WTC11 (cell line): ENCODE measurements at regions not wholly inside any gene's neighbourhood (a gene's known extent, or its start where the extent isn't known, plus 50 kb on each side); places are given as distances from the start of the nearest gene placed in this dataset.

Experiments
- ATAC-seq: fragments of 200-7000 bp; cut with Tn5 transposase; 2 replicates; pipeline ENCODE4 v1.10.0; 2021; ENCODE audit warnings: mild to moderate bottlenecking, moderate library complexity
- CTCF ChIA-PET: fragments of 300-600 bp; sonication (Branson Sonifier 250); formaldehyde crosslinking; loops from one replicate; lab custom pipeline; 2021; ENCODE audit warnings: antibody characterized with exemption; lab: Charles Lee
- POLR2A ChIA-PET: fragments of 350-600 bp; sonication (Branson Sonifier 250); formaldehyde crosslinking; loops from one replicate; lab custom pipeline; 2021; ENCODE audit warnings: antibody characterized with exemption; lab: Charles Lee
- DNase-seq: peaks from one replicate; pipeline ENCODE4 v3.0.0; 2021; ENCODE audit warnings: low spot score
- H3K27ac Mint-ChIP-seq: 2 replicates; pipeline ENCODE4 v1.8.0; 2021; ENCODE audit warnings: mixed read lengths
- H3K27me3 Mint-ChIP-seq: 2 replicates; pipeline ENCODE4 v1.8.0; 2021; ENCODE audit warnings: low read depth, mild to moderate bottlenecking, moderate library complexity, mixed read lengths
- H3K36me3 Mint-ChIP-seq: 2 replicates; pipeline ENCODE4 v1.8.0; 2021; ENCODE audit warnings: mixed read lengths
- H3K4me1 Mint-ChIP-seq: 2 replicates; pipeline ENCODE4 v1.8.0; 2022; ENCODE audit warnings: mixed read lengths
- H3K4me3 Mint-ChIP-seq: 2 replicates; pipeline ENCODE4 v1.8.0; 2021; ENCODE audit warnings: mild to moderate bottlenecking, moderate library complexity, mixed read lengths
- H3K9me3 Mint-ChIP-seq: 2 replicates; pipeline ENCODE4 v1.8.0; 2021; ENCODE audit warnings: mixed read lengths
- CREB1 ChIP-seq: sonication (generic); formaldehyde crosslinking; IDR thresholded peaks from 2 replicates; pipeline ENCODE4 v1.8.0; 2023; ENCODE audit warnings: mild to moderate bottlenecking, missing genetic modification reagents
- CTCF ChIP-seq: fragments of 200-600 bp; IDR thresholded peaks from 2 replicates; pipeline ENCODE4 v1.8.0; 2022; ENCODE audit warnings: antibody characterized with exemption
- E2F1 ChIP-seq: sonication (generic); formaldehyde crosslinking; IDR thresholded peaks from 2 replicates; pipeline ENCODE4 v1.8.0; 2022; ENCODE audit warnings: mild to moderate bottlenecking, missing genetic modification reagents
- ELF4 ChIP-seq: sonication (generic); formaldehyde crosslinking; IDR thresholded peaks from 2 replicates; pipeline ENCODE4 v1.8.1; 2022; ENCODE audit warnings: low read depth, mild to moderate bottlenecking, moderate library complexity, missing genetic modification reagents
- GRHL2 ChIP-seq: fragments of 250-450 bp; sonication (Bioruptor Pico); IDR thresholded peaks from 2 replicates; pipeline ENCODE4 v1.8.0; 2022; ENCODE audit warnings: mild to moderate bottlenecking, moderate library complexity; ENCODE audit not compliant: insufficient replicate concordance, severe bottlenecking
- IRF2 ChIP-seq: sonication (generic); formaldehyde crosslinking; IDR thresholded peaks from 2 replicates; pipeline ENCODE4 v1.8.0; 2022; ENCODE audit warnings: low read depth, missing genetic modification reagents, borderline replicate concordance
- MXD4 ChIP-seq: fragments of 250-450 bp; sonication (Bioruptor Pico); IDR thresholded peaks from 2 replicates; pipeline ENCODE4 v1.8.0; 2021; ENCODE audit warnings: mild to moderate bottlenecking, moderate library complexity, borderline replicate concordance
- OVOL2 ChIP-seq: fragments of 250-450 bp; sonication (Bioruptor Pico); IDR thresholded peaks from 2 replicates; pipeline ENCODE4 v1.9.0; 2021; ENCODE audit warnings: mild to moderate bottlenecking, borderline replicate concordance
- SMAD4 ChIP-seq: sonication (generic); formaldehyde crosslinking; IDR thresholded peaks from 2 replicates; pipeline ENCODE4 v1.8.0; 2022; ENCODE audit warnings: mild to moderate bottlenecking, missing genetic modification reagents
- ZNF416 ChIP-seq: fragments of 250-450 bp; sonication (Bioruptor Pico); IDR thresholded peaks from 2 replicates; pipeline ENCODE4 v1.9.0; 2021; ENCODE audit warnings: mild to moderate bottlenecking, inconsistent platforms
- ZNF425 ChIP-seq: fragments of 250-450 bp; sonication (Bioruptor Pico); conservative IDR thresholded peaks from 2 replicates; pipeline ENCODE4 v1.9.0; 2021; ENCODE audit warnings: mild to moderate bottlenecking
- ZNF671 ChIP-seq: fragments of 250-450 bp; sonication (Bioruptor Pico); IDR thresholded peaks from 2 replicates; pipeline ENCODE4 v1.8.0; 2021; ENCODE audit warnings: mild to moderate bottlenecking
- TF ChIP-seq, protein P1 (sequence below): sonication (generic); formaldehyde crosslinking; IDR thresholded peaks from 2 replicates; pipeline ENCODE4 v1.8.0; 2022; ENCODE audit warnings: missing genetic modification reagents
- TF ChIP-seq, protein P2 (sequence below): sonication (generic); formaldehyde crosslinking; IDR thresholded peaks from 2 replicates; pipeline ENCODE4 v1.8.0; 2023; ENCODE audit warnings: missing genetic modification reagents, mild to moderate bottlenecking, borderline replicate concordance
- TF ChIP-seq, protein P3 (sequence below): fragments of 250-450 bp; sonication (Bioruptor Pico); IDR thresholded peaks from 2 replicates; pipeline ENCODE4 v1.8.0; 2021; ENCODE audit warnings: mild to moderate bottlenecking
- TF ChIP-seq, protein P4 (sequence below): fragments of 250-450 bp; sonication (Bioruptor Pico); IDR thresholded peaks from 2 replicates; pipeline ENCODE4 v1.9.0; 2021; ENCODE audit warnings: moderate library complexity, mild to moderate bottlenecking, inconsistent platforms, borderline replicate concordance
- TF ChIP-seq, protein P5 (sequence below): sonication (generic); formaldehyde crosslinking; IDR thresholded peaks from 2 replicates; pipeline ENCODE4 v1.8.1; 2022; ENCODE audit warnings: low read depth, mild to moderate bottlenecking, moderate library complexity, missing genetic modification reagents, borderline replicate concordance

DNA sequence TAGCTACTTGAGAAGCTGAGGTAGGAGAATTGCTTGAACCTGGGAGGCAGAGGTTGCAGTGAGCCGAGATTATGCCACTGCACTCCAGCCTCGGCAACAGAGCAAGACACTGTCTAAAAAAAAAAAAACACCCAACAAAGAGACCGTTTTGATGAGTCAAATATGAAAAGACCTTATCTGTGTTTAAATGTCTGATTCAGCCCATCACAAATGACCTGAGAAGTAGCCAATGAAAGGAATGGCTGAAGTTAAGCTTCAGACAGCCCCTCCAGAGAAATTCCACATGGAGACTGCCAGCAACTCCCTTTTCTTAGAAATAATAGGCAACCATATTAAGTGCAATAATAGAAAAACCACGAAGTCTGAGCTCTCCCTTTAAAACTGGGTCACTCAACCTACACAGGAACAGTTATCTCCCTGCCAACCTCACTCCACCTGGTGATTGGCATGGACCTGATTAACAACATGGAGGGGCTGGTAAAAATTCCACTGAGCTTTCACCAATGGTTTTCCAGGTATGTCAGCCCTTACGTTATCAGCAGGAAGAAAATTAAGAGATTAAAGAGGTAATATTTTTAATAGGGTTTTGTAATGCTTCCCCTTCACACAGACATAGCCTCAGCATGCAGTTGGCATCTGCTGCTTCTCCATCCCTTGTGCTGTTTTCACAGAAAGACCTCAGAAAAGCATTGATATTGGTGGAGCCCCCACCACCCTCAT is 238.1 kb upstream of the STT3B start (continued):
- TF ChIP-seq, protein P1, sequence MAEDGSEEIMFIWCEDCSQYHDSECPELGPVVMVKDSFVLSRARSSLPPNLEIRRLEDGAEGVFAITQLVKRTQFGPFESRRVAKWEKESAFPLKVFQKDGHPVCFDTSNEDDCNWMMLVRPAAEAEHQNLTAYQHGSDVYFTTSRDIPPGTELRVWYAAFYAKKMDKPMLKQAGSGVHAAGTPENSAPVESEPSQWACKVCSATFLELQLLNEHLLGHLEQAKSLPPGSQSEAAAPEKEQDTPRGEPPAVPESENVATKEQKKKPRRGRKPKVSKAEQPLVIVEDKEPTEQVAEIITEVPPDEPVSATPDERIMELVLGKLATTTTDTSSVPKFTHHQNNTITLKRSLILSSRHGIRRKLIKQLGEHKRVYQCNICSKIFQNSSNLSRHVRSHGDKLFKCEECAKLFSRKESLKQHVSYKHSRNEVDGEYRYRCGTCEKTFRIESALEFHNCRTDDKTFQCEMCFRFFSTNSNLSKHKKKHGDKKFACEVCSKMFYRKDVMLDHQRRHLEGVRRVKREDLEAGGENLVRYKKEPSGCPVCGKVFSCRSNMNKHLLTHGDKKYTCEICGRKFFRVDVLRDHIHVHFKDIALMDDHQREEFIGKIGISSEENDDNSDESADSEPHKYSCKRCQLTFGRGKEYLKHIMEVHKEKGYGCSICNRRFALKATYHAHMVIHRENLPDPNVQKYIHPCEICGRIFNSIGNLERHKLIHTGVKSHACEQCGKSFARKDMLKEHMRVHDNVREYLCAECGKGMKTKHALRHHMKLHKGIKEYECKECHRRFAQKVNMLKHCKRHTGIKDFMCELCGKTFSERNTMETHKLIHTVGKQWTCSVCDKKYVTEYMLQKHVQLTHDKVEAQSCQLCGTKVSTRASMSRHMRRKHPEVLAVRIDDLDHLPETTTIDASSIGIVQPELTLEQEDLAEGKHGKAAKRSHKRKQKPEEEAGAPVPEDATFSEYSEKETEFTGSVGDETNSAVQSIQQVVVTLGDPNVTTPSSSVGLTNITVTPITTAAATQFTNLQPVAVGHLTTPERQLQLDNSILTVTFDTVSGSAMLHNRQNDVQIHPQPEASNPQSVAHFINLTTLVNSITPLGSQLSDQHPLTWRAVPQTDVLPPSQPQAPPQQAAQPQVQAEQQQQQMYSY (CRISPR knock-in tag), result no peak
- TF ChIP-seq GRHL2 (CRISPR knock-in tag), result no peak
- TF ChIP-seq CREB1 (CRISPR knock-in tag), result no peak
- TF ChIP-seq, protein P2, sequence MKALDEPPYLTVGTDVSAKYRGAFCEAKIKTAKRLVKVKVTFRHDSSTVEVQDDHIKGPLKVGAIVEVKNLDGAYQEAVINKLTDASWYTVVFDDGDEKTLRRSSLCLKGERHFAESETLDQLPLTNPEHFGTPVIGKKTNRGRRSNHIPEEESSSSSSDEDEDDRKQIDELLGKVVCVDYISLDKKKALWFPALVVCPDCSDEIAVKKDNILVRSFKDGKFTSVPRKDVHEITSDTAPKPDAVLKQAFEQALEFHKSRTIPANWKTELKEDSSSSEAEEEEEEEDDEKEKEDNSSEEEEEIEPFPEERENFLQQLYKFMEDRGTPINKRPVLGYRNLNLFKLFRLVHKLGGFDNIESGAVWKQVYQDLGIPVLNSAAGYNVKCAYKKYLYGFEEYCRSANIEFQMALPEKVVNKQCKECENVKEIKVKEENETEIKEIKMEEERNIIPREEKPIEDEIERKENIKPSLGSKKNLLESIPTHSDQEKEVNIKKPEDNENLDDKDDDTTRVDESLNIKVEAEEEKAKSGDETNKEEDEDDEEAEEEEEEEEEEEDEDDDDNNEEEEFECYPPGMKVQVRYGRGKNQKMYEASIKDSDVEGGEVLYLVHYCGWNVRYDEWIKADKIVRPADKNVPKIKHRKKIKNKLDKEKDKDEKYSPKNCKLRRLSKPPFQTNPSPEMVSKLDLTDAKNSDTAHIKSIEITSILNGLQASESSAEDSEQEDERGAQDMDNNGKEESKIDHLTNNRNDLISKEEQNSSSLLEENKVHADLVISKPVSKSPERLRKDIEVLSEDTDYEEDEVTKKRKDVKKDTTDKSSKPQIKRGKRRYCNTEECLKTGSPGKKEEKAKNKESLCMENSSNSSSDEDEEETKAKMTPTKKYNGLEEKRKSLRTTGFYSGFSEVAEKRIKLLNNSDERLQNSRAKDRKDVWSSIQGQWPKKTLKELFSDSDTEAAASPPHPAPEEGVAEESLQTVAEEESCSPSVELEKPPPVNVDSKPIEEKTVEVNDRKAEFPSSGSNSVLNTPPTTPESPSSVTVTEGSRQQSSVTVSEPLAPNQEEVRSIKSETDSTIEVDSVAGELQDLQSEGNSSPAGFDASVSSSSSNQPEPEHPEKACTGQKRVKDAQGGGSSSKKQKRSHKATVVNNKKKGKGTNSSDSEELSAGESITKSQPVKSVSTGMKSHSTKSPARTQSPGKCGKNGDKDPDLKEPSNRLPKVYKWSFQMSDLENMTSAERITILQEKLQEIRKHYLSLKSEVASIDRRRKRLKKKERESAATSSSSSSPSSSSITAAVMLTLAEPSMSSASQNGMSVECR (CRISPR knock-in tag), result no peak
- TF ChIP-seq ELF4 (CRISPR knock-in tag), result no peak
- TF ChIP-seq OVOL2 (CRISPR knock-in tag), result no peak

GRCh38 chr3:31295150-31295765 is 237.5 kb upstream of the STT3B start:
- H3K9me3 Mint-ChIP-seq, result peaks cover 20% of the 10 kb centered on the region
- POLR2A ChIA-PET, result no interaction called here
- no peak overlapping the region for H3K4me3 Mint-ChIP-seq
- peaks cover 12% of the 10 kb centered on the region for H3K4me1 Mint-ChIP-seq
- DNase-seq (no peak), ATAC-seq (peak; percentile 74)
- H3K36me3 Mint-ChIP-seq, result peaks cover 3% of the 10 kb centered on the region
- no peak overlapping the region for H3K27ac Mint-ChIP-seq
- CTCF ChIA-PET, result interaction anchor here (1.0 kb wide), 1 partner anchor 53 kb away, joined by 3 read pairs; no protein-coding TSS in a partner anchor
- H3K27me3 Mint-ChIP-seq, result no peaks in the 10 kb centered on the region
- TF ChIP-seq ZNF425 (CRISPR knock-in tag) (no peak), MXD4 (CRISPR knock-in tag) (no peak), ELF4 (CRISPR knock-in tag) (no peak), ZNF671 (CRISPR knock-in tag) (no peak), IRF2 (no peak), CTCF (no peak), E2F1 (CRISPR knock-in tag) (no peak), ZNF416 (no peak), SMAD4 (CRISPR knock-in tag) (no peak)
- TF ChIP-seq, protein P3, sequence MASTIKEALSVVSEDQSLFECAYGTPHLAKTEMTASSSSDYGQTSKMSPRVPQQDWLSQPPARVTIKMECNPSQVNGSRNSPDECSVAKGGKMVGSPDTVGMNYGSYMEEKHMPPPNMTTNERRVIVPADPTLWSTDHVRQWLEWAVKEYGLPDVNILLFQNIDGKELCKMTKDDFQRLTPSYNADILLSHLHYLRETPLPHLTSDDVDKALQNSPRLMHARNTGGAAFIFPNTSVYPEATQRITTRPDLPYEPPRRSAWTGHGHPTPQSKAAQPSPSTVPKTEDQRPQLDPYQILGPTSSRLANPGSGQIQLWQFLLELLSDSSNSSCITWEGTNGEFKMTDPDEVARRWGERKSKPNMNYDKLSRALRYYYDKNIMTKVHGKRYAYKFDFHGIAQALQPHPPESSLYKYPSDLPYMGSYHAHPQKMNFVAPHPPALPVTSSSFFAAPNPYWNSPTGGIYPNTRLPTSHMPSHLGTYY (CRISPR knock-in tag), result no peak
- TF ChIP-seq, protein P4, sequence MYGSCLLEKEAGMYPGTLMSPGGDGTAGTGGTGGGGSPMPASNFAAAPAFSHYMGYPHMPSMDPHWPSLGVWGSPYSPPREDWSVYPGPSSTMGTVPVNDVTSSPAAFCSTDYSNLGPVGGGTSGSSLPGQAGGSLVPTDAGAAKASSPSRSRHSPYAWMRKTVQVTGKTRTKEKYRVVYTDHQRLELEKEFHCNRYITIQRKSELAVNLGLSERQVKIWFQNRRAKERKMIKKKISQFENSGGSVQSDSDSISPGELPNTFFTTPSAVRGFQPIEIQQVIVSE (CRISPR knock-in tag), result no peak
- TF ChIP-seq, protein P5, sequence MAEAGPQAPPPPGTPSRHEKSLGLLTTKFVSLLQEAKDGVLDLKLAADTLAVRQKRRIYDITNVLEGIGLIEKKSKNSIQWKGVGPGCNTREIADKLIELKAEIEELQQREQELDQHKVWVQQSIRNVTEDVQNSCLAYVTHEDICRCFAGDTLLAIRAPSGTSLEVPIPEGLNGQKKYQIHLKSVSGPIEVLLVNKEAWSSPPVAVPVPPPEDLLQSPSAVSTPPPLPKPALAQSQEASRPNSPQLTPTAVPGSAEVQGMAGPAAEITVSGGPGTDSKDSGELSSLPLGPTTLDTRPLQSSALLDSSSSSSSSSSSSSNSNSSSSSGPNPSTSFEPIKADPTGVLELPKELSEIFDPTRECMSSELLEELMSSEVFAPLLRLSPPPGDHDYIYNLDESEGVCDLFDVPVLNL, result no peak
